OCI-LY3 (cell line): ENCODE measurements at regions not wholly inside any gene's neighbourhood (a gene's known extent, or its start where the extent isn't known, plus 50 kb on each side); places are given as distances from the start of the nearest gene placed in this dataset.

Source experiments
- H2AFZ ChIP-seq: fragments of 200-600, 300-600 bp; shearing (Covaris generic); 2 replicates; pipeline ENCODE4 v1.6.0; 2014; ENCODE audit warnings: antibody characterized with exemption, low read depth, low read length
- H3K27ac ChIP-seq: fragments of 200-600, 300-600 bp; sonication (generic); 2 replicates; pipeline ENCODE4 v1.5.1; 2014; ENCODE audit warnings: mild to moderate bottlenecking, low read length, moderate library complexity, mixed read lengths
- H3K27me3 ChIP-seq: fragments of 200-600, 300-600 bp; sonication (generic); 2 replicates; pipeline ENCODE4 v1.6.1; 2014; ENCODE audit warnings: low read depth, low read length, mixed read lengths
- H3K36me3 ChIP-seq: fragments of 200-600, 300-600 bp; sonication (generic); replicated peaks from 2 replicates; pipeline ENCODE3; 2014; ENCODE audit warnings: low read depth, low read length, mixed read lengths
- H3K4me1 ChIP-seq: fragments of 300-600, 200-600 bp; sonication (generic); 2 replicates; pipeline ENCODE4 v1.6.1; 2014; ENCODE audit warnings: low read length, mixed read lengths
- H3K4me2 ChIP-seq: fragments of 200-600, 300-600 bp; sonication (generic); 2 replicates; pipeline ENCODE4 v1.6.1; 2014; ENCODE audit warnings: low read length, mixed read lengths
- H3K4me3 ChIP-seq: fragments of 300-600, 200-600 bp; sonication (generic); 2 replicates; pipeline ENCODE4 v1.5.1; 2014; ENCODE audit warnings: antibody characterized with exemption, mild to moderate bottlenecking, low read length, moderate library complexity
- H3K79me2 ChIP-seq: fragments of 300-600, 200-600 bp; shearing (Covaris generic); 2 replicates; pipeline ENCODE4 v1.6.1; 2014; ENCODE audit warnings: mild to moderate bottlenecking, low read length, mixed read lengths
- H3K9ac ChIP-seq: fragments of 300-600, 200-600 bp; shearing (Covaris generic); 2 replicates; pipeline ENCODE4 v1.6.0; 2014; ENCODE audit warnings: mild to moderate bottlenecking, low read length, moderate library complexity
- H3K9me3 ChIP-seq: fragments of 200-600, 300-600 bp; shearing (Covaris generic); 2 replicates; pipeline ENCODE4 v1.6.1; 2014; ENCODE audit warnings: low read length, mixed read lengths; ENCODE audit not compliant: insufficient read depth
- H4K20me1 ChIP-seq: fragments of 200-600, 300-600 bp; sonication (generic); 2 replicates; pipeline ENCODE4 v1.6.1; 2016; ENCODE audit warnings: low read length, mixed read lengths; ENCODE audit not compliant: insufficient read depth
- CTCF ChIP-seq: fragments of 200-600, 300-600 bp; sonication (generic); IDR thresholded peaks from 2 replicates; pipeline ENCODE4 v1.5.1; 2014; ENCODE audit warnings: antibody characterized with exemption, low read length, low read depth
- EZH2phosphoT487 ChIP-seq: fragments of 200-600 bp; shearing (Covaris generic); IDR thresholded peaks from 2 replicates; pipeline ENCODE4 v1.6.1; 2018; ENCODE audit warnings: antibody characterized with exemption, mixed run types, low read depth

DNA sequence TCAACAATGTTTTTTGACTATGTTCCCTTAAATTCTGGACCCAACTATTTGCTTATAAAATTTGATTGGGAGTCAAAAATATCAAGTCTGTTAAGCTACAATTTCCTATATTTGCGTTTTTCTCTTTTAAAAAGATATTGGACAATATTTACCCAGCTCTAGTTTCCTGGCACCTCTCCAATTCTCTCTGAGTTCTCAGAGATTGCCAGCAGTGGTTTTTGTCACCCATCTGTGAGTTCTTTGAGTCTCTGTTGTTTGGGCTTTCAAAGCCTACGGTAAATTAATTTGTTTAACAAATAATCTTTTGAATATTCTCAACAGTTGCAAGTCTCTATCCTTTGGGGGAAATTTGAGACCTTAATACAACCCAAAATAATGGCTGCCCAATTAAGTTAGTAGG is 174.2 kb upstream of the PUM3 start:
- Histone ChIP-seq H3K79me2 (no peaks in the 10 kb centered on the region), H3K4me1 (no peaks in the 10 kb centered on the region)
- TF ChIP-seq CTCF (no peak), EZH2phosphoT487 (no peak)

GRCh38 chr9:3014178-3014577 is 170.3 kb upstream of the PUM3 start:
- no peaks in the 10 kb centered on the region for H3K36me3 ChIP-seq
- H3K79me2 ChIP-seq: no peaks in the 10 kb centered on the region
- peaks cover 8% of the 10 kb centered on the region; the same call in 1 of the 2 replicates for H3K27me3 ChIP-seq
- TF ChIP-seq CTCF (no peak), EZH2phosphoT487 (no peak)
- H3K4me1 ChIP-seq: peaks cover 2% of the 10 kb centered on the region; the same call in 1 of the 2 replicates
- no peak overlapping the region for H3K4me2 ChIP-seq
- no peak overlapping the region for H3K9ac ChIP-seq
- H3K27ac ChIP-seq: no peak overlapping the region
- H3K9me3 ChIP-seq: no peaks in the 10 kb centered on the region
- H4K20me1 ChIP-seq: no peaks in the 10 kb centered on the region
- H2AFZ ChIP-seq: no peak overlapping the region
- no peak overlapping the region for H3K4me3 ChIP-seq

More for the DNA sequence above, 174.2 kb upstream of the PUM3 start:
- H3K4me2 ChIP-seq: no peak overlapping the region
- no peak overlapping the region for H3K27ac ChIP-seq
- H3K9ac ChIP-seq: no peak overlapping the region
- no peak overlapping the region for H2AFZ ChIP-seq
- no peak overlapping the region for H3K4me3 ChIP-seq
- H3K27me3 ChIP-seq: peaks cover 34% of the 10 kb centered on the region
- no peaks in the 10 kb centered on the region for H4K20me1 ChIP-seq
- H3K36me3 ChIP-seq: no peaks in the 10 kb centered on the region
- H3K9me3 ChIP-seq: no peaks in the 10 kb centered on the region

DNA sequence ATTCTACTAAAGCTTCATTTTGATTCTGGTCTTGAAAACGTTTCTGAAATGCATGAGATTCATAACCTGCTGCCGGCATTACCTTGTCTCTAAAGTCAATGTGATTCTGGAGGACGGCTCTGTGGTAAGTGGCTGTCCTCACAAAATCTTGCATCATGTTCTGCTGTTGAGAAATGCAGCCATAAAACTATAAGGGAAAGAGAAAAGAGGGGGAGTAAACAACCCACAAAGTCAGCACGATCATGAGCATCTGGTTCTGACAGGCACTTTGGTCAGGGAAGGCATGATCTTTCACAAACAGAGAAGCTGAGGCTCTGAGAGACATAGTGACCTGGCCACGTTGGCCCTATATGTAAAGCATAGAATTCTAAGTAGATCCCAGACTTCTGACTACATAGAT is 168.9 kb upstream of the PUM3 start:
- TF ChIP-seq EZH2phosphoT487 (no peak), CTCF (no peak)
- no peak overlapping the region for H3K4me3 ChIP-seq
- no peaks in the 10 kb centered on the region for H4K20me1 ChIP-seq
- H3K4me2 ChIP-seq: no peak overlapping the region
- H3K27me3 ChIP-seq: 0 out of 2 replicates have a peak, but pooled peaks cover 4% of the 10 kb centered on the region
- H3K9ac ChIP-seq: no peak overlapping the region
- H3K27ac ChIP-seq: no peak overlapping the region
- no peaks in the 10 kb centered on the region for H3K9me3 ChIP-seq
- H3K79me2 ChIP-seq: no peaks in the 10 kb centered on the region
- H3K36me3 ChIP-seq: no peaks in the 10 kb centered on the region
- H2AFZ ChIP-seq: no peak overlapping the region
- peaks cover 2% of the 10 kb centered on the region; the same call in 1 of the 2 replicates for H3K4me1 ChIP-seq

DNA sequence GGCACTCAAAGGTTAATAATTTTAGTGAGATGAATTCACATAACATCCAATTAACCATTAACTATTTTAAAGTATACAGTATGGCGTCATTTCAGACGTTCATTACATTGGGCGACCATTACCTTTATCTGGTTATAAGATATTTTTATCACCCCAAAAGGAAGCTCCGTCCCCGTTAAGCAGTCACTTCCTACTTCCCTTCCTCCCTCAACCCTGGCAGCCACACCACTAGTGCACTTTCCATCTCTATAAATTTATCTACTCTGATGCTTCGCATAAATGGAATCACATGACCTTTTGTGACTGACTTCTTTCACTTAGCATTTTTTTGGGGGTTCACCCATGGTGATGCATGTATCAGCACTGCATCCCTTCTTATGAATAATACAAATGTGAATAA is 168.3 kb upstream of the PUM3 start:
- Histone ChIP-seq H3K36me3 (no peaks in the 10 kb centered on the region), H3K27ac (no peak overlapping the region), H4K20me1 (no peaks in the 10 kb centered on the region), H3K4me3 (no peak overlapping the region), H3K4me1 (peaks cover 2% of the 10 kb centered on the region; the same call in 1 of the 2 replicates), H3K27me3 (0 out of 2 replicates have a peak, but pooled peaks cover 4% of the 10 kb centered on the region), H3K79me2 (no peaks in the 10 kb centered on the region), H3K9me3 (no peaks in the 10 kb centered on the region), H3K9ac (no peak overlapping the region), H3K4me2 (peak overlapping the region; percentile 22; the same call in 1 of the 2 replicates), H2AFZ (no peak overlapping the region)
- TF ChIP-seq CTCF (no peak), EZH2phosphoT487 (no peak)
